ENCODE measurements at regions not wholly inside any gene's neighbourhood (a gene's known extent, or its start where the extent isn't known, plus 50 kb on each side); places are given as distances from the start of the nearest gene placed in this dataset.
A peak's percentile ranks its signal among the peaks of the same experiment; 100 is the strongest.
"Not testable (repeated sequence)": the region's sequence is repeated elsewhere in the genome, so short reads cannot be mapped to it uniquely, and the experiment has no call there.

DNA sequence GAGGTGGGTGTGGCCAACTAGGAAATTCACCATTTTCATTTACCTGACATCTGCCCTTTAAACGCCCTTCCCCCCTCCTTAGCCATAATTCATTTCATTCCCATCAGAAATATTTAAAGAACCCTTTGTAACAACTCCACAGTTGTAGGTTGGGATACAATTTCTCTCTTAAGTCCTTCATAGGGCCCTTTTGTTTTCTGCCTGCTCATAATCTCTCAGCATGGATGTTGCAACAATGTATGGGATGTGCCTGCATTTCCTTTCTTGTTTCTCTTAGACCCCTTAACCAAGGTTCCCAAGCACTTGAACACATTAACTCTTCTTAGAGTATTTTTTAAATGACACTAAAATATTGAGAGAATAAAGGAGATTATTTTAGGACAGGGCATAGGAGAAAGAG lies 51.7 kb upstream of the MYO10 start:
- no peak for DNase-seq

DNA sequence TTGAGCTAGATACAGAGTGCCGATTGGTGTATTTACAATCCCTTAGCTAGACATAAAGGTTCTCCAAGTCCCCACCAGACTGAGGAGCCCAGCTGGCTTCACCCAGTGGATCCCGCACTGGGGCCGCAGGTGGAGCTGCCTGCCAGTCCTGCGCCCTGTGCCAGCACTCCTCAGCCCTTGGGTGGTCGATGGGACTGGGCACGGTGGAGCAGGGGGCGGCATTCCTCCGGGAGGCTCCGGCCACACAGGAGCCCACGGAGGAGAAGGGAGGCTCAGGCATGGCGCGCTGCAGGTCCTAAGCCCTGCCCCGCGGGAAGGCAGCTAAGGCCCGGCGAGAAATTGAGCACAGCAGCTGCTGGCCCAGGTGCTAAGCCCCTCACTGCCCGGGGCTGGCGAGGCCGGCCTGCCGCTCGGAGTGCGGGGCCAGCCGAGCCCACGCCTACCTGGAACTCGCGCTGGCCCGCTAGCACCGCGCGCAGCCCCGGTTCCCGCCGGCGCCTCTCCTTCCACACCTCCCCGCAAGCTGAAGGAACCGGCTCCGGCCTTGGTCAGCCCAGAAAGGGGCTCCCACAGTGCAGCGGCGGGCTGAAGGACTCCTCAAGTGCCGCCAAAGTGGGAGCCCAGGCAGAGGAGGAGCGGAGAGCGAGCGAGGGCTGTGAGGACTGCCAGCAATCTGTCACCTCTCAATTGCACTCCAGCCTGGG lies 54.9 kb upstream of the MYO10 start:
- DNase-seq: not testable (repeated sequence)

DNA sequence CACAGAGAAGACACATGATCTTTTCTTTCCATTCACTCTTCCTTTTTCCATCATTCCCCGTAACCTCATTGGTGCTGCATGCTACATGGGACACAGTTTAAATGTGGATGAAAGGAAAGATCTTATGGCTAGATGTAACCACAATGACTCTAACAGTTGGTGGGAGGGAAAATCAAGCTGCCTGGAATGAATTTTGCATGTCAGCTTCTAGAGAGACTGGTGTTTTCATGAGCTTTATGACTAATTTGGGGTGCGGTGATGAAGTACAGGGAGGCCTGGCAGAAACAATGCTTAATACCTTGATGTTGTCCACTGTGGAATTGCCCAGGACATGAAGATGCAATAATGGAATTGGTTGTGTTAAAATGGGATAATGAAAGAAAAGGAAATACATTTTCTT lies 55.9 kb upstream of the MYO10 start:
- no peak for DNase-seq

DNA sequence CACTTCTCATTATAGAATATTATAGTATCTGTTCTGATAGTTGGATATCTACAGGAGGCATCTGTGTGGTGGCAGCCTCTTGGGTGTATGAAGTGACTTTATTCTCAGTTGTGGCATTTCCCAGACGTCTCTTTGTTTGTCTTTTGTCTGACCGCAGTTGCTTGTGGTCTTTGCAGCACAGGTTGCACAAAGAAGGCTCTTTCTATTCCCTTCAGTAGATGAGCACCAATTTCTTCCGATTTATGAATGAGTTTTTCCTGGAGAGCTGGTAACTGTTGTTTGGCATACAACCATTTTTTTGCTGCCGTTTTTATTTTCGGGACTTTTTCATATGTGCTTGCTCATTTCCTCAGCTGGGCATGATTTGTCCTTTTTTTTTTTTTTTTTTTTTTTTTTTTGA lies 56.4 kb upstream of the MYO10 start:
- DNase-seq: peak; percentile 23

- no peak for DNase-seq
Observed at GRCh38 chr5:16994565-16994964, 58.5 kb upstream of the MYO10 start.

GRCh38 chr5:16995372-16995771 lies 59.3 kb upstream of the MYO10 start:
- no peak for DNase-seq

DNA sequence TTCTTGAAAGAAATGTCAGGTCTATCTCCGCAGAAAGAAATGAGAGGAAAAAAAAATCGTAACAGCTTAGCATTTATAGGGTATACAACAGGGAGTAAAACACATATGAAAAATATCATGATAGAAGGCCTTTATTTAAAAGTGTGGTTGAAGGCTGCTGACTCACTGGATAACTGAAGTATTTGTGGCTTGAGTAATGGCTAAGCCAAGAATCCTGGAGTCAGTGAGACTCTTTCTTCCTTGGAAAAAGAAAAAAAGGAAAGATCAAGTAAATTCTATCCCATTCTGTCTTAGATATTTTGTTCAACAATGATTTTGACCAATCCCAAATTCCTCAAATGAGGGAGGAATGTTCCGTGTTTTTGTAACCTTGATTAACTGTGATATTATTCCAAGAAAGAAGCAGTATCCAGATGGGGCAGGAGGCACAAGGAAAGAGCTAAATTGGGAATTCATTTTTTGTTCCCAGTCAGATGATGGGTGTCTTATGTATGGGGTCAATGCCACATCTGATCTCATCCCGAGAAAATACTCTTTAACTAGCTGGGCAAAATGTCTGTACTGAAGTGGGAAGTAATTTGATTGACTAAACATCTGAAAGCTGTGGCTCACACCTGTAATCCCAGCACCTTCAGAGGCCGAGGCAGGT lies 64.3 kb upstream of the MYO10 start:
- DNase-seq: no peak

DNA sequence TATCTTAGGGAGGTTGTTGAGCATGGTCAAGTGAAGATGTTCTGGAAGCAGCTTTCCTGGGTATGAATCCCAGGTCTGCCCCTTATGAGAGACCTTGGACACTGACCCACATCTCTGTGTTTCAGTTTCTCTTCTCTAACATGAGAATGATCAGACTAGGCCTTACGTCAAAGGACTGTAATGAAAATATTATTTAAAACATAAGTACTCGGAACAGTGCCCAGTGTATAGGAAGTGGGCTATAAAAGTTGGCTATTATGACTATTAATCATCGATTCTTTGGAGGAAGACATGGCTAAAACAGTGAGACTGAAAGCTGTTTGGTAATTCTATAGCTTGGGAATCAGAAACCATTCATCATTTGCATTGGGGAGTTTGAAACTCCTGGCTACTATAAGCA lies 65.3 kb upstream of the MYO10 start:
- no peak for DNase-seq

GRCh38 chr5:17004441-17005106 lies 68.5 kb upstream of the MYO10 start:
- no peak for DNase-seq

GRCh38 chr5:17005107-17005828 lies 69.2 kb upstream of the MYO10 start:
- no peak for DNase-seq

- no peak for DNase-seq
Observed at GRCh38 chr5:17012289-17012688, 76.2 kb upstream of the MYO10 start.

DNA sequence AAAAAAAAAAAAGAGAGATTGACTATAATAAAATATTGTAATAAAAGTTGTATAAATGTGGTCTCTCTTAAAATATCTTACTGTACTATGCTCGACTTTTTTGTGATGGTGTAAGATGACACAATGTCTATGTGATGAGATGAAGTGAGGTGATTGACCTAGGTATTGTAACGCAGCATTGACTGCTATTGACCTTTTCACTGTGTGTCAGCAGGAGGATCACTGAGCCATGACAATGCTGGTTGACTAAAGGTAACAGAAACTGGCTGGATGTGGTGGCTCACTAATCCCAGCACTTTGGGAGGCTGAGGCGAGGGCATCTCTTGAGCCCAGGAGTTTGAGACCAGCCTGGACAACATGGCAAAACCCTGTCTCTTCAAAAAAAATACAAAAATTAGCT lies 78.6 kb upstream of the MYO10 start:
- no peak for DNase-seq

GRCh38 chr5:17018871-17019270 lies 82.8 kb upstream of the MYO10 start:
- no peak for DNase-seq

DNA sequence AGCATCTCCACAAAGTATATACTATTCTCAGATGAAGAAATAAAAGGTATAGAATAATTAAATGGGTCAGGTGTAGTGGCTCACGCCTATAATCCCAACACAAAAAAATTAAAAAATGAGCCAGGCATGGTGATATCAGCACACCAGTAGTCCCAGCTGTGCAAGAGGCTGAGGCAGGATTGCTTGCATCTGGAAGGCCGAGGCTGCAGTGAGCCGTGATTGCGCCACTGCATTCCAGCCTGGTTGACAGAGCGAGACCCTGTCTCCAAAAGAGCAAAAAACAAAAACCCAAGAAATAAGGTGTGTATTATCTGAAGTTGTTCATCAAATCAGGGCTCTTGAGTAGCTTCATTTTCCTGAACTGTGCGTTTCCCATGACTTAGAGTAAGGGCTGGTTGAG lies 83.2 kb upstream of the MYO10 start:
- no peak for DNase-seq

DNA sequence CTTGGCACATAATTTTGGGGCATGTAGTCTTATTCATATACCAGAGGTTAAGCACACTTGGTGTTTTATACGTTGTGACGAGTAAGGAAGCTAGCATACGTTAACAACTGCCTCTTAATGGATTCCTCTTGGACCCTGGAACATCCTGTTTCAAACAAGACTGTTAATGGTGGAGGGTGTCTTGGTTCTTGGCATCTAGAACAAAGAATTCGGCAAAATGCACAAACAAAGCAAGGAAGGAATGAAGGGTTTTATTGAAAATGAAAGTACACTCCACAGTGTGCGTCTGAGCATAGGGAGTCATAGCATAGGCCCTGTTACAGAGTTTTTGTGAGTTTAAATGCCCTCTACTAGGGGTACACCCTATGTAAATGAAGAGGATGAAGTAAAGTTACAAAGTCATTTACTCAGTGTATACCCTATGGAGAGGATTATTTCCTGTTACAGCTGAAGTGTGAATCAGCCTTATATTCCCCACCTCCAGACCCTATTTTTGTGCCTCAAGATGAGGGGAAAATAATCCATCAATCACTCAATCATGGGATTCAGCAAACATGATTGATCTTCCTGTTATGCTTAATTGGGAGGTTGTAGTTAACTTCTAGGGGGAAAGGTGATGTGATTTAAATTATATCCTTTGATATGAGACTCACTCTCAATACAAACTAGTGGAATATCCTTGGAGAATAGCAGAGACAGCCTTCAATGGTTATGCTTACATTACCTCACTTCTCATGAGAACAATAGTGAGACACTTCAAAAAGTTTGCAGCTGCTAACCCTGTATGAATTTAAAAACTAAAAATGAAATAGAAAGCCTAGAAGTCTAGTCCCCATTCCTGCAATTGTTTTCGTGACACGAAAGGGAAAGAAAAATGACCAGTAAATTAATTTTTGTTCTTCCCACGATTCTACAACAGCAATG lies 84.9 kb upstream of the MYO10 start:
- no peak for DNase-seq

DNA sequence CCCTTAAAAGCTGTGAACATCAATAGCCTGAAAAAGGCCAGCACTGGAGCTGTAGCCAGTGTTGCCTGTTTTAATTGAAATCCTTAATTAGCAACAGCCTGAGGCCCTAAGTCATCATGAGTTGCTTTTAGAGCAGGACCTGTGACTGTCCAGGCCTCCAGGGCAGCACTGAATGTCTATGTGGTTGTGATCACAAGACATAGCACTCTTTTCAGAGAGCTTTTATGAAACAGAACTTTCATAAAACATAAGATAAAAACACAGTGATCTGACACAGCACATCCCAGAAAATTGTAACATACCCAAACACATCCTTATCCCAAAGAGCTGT lies 85.5 kb upstream of the MYO10 start:
- DNase-seq: no peak

- DNase-seq: no peak
Observed at GRCh38 chr5:17022296-17022695, 86.2 kb upstream of the MYO10 start.

DNA sequence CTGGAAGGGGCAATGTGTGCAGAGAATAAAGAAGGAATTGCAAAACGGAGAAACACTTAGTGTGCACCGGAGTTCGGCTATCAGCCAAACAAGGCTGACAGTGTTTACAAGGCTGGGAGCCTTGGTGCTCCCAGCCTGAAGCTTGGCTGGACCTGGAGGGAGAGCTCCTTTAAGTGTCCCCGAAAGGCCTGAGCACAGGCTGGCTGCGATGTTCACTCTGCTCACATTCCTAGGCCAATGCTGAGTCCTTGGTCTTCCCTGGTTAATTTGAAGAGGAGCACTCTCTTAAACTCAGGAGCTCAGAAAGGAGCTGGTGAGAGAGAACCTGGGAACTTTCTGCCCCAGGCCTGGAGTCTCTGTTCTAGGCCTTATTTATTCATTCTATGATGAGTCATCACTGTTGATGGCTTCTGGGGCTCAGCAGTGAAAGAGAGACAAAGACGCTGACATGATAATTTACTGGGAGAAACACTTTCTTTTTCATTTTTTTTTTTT lies 88.6 kb upstream of the MYO10 start:
- DNase-seq: no peak

DNA sequence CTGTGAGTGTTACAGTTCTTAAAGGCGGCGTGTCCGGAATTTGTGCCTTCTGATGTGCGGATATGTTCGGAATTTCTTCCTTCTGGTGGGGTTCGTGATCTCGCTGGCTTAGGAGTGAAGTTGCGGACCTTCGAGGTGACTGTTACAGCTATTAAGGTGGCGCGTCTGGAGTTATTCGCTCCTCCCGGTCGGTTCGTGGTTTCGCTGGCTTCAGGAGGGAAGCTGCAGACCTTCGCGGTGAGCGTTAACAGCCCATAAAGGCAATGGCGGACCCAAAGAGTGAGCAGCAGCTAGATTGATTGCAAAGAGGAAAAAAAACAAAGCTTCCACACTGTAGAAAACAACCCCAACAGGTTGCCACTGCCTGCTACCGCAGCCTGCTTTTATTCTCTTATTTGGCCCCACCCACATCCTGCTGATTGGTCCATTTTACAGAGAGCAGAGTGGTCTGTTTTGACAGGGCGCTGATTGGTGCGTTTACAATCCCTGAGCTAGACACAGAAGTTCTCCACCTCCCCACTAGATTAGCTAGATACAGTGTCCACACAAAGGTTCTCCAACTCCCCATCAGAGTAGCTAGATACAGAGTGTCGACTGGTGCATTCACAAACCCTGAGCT lies 95.7 kb upstream of the MYO10 start:
- not testable (repeated sequence) for DNase-seq

- not testable (repeated sequence) for DNase-seq
Observed at GRCh38 chr5:17032314-17032985, 96.4 kb upstream of the MYO10 start.

DNA sequence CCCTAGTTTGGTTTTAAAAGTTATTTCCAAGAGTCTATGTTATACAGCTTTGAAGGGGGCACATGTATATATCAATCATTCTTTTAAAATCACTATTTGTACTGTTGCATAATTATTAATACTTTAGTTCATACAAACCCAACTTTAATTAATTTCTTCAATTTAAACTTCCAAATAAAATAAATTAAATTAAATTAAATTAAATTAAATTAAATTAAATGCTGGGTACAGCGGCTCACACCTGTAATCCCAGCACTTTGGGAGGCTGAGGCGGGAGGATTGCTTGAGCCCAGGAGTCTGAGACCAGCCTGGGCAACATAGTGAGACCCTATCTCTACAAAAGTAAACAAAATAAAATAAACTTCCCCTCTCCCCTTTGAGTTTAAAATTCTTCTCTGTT lies 98.9 kb upstream of the MYO10 start:
- DNase-seq: not testable (repeated sequence)
